Esophagus squamous epithelium (tissue), 4 donors: ENCODE measurements at regions not wholly inside any gene's neighbourhood (a gene's known extent, or its start where the extent isn't known, plus 50 kb on each side); places are given as distances from the start of the nearest gene placed in this dataset.

Source experiments
- CTCF ChIP-seq, 6 experiments: fragments of 450-650 bp in 4 of 6; fragments of 200-600 bp in 2 of 6; sonication (generic) in 2 of 6; IDR thresholded peaks; one replicate each; pipeline ENCODE4 v1.5.1; 2016 to 2019; ENCODE audit warnings: antibody characterized with exemption in 6 of 6, mild to moderate bottlenecking in 4 of 6, moderate library complexity in 4 of 6
- POLR2A ChIP-seq, 4 donors: fragments of 450-650 bp; IDR thresholded peaks; one replicate each; pipeline ENCODE4 v1.6.1; 2017; ENCODE audit warnings: antibody characterized with exemption in 4 of 4, mild to moderate bottlenecking in 4 of 4, moderate library complexity in 3 of 4

DNA sequence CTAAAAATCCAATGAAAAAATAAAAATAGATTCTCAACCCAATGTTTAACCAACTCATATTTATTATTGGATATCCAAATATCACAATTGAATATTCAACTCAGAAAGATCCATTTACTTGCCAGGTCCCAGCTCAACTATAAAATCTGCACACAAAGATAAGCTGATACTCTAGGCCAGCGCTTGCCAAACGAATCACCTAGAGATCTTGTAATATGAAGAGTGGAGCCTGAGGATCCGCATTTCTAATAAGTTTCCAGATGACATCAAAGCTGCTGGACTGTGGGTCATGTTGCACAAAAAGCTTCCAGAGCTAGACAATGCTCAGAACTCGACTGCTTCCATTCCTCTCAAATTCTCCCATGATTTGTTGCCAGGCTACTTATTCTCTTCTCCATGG, 51.7 kb upstream of the HSF2 start:
- TF ChIP-seq CTCF (IDR thresholded peaks at IDR 0.05) (no peak), POLR2A (IDR thresholded peaks at IDR 0.05) (no peak)
